SK-MEL-5 (cell line): ENCODE measurements at regions not wholly inside any gene's neighbourhood (a gene's known extent, or its start where the extent isn't known, plus 50 kb on each side); places are given as distances from the start of the nearest gene placed in this dataset.

Experiments used
- DNase-seq: peaks from one replicate; pipeline ENCODE4 v3.0.0-alpha.2; 2016; ENCODE audit warnings: low read depth, low spot score
- in situ Hi-C: cut with HindIII; loops from 2 replicates; pipeline ENCODE4 v1.10.0; 2016; ENCODE audit warnings: low sequenced_read_pairs, high pct_unique_total_duplicates, low pct_unique_long_range_greater_than_20kb

DNA sequence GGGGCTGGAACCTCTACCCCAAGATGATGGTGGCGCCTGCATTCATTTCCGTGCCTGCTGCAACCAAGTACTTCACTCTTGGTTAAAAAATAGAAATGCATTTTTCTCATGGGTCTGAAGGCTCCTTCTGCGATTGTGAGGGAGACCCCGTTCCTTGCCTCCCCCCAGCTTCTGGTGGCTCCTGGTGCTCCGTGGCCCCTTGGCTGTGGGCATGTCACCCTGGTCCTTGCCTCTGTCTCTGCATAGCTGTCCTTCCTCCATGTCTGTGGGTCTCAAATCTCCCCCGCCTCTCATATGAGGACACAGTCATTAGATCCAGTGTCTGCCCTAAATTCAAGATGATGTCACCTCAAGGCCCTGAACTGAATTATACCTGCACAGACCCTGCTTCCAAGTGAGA lies 317.9 kb downstream of the TCERG1L start:
- DNase-seq, result no peak
- in situ Hi-C loops, result no loop called here

DNA sequence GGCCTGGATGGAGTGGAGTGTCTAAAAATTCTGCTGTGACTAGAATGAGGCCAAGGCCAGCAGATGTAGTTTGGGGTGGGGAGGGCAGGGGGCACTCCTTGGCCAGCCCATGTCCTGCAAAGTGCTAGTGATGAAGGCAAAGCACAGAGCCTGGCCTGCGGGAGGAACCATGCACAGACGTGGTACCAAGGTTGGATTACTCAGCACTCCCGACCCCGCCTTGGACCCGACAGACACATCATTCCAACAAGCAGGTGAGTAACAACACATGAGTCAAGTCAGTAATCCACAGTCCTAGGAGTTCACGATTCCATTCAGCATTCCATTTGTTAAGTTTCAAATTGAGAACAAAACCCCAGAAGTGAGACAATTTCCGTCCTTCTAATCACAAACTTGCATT lies 317.3 kb downstream of the TCERG1L start:
- in situ Hi-C loops, result no loop called here
- no peak for DNase-seq

DNA sequence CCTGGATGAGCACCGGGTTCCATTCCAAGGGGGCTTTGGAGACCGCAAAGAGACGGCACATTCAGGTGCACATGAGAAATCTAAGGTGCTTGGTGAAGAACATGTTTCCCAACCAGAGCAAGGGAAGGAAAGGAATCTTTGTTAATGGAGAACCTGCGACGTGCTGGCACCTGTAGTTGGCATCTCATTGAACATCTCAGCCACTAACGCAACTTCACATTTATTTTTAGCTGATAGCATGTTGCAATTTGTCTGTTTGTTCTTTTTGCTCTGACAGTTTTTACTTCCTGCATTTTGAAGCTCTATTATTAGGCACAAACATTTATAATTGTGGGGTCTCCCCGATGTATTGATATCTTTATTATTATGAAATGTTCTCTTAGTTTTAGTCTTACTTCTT lies 316.7 kb downstream of the TCERG1L start:
- in situ Hi-C loops, result no loop called here

DNA sequence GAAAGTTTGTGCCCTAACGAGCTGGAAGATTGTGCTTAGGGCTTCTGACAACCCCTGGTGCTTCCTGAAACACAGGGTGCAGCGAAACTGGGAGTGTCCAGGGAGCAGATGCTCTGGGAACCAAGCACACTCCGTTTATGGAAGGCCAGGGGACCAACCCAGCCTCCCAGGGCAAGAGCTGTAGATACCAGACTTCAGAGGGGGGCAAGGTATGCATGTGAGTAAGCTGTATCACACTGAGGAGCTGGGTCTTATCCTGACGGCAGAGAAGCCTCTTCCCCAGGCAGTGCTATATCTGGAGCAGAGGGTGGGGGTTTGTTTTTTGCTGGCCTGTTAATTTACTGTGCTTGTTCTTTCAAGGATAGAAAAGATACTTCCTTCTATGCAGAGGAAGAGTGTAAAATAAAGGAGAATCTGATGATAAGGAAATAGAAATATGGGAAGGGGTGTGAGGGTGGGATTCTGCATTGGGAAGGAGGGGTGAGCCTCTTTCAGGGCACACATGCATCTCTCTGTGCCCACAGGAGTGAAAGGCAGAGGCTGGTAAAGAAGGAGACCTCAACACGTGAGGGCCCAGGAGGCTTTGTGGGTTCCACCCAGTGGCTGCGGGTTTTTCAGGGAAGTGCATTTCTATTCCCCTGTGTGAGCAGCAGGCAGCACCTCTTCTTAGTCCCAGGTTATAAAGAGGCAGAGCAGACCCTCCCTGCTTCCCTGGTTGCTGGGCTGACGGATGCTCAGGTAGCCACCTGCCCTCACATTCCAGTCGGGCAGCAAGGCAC lies 314.1 kb downstream of the TCERG1L start:
- DNase-seq, result no peak
- in situ Hi-C loops, result no loop called here

More for the DNA sequence above, 316.7 kb downstream of the TCERG1L start:
- no peak for DNase-seq

DNA sequence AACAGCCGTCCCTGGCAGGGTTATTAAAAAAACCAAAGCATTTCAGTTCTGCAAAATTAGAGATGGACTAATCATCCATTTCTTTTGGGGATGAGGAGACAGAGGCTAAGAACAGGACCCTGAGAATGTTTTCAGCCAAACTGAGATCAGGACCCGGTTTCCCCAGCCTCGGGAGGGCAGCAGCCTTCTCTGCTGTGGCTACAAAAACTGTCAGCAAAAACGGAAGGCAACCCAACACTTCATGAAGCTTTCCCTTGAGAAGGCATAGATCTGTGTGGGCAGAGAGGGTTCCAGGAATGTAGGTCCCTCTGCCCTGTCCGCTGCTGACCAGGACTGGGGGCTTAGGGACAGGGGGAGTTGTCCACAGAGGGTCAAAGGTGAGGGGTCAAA lies 313.5 kb downstream of the TCERG1L start:
- in situ Hi-C loops, result no loop called here
- DNase-seq, result no peak

DNA sequence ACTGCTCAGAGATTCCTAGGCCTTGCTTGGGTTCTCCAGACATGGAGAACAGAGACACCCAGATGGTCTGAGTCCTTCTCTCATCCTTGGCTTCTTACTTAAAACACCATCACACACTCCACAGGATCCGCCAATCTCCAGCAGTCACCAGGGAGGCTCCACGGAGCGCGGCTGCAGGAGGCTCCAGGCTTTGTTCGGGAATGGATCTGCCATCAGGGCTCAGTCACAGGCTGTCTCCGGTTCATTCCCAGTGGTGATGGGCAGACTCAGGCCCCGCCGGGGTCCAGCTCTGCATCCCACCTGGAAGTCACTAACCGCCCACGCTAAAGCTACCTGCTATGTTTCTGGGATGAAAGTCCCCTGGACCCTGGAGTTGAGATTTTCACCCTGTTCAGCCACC lies 312.9 kb downstream of the TCERG1L start:
- no peak for DNase-seq
- in situ Hi-C loops, result no loop called here

DNA sequence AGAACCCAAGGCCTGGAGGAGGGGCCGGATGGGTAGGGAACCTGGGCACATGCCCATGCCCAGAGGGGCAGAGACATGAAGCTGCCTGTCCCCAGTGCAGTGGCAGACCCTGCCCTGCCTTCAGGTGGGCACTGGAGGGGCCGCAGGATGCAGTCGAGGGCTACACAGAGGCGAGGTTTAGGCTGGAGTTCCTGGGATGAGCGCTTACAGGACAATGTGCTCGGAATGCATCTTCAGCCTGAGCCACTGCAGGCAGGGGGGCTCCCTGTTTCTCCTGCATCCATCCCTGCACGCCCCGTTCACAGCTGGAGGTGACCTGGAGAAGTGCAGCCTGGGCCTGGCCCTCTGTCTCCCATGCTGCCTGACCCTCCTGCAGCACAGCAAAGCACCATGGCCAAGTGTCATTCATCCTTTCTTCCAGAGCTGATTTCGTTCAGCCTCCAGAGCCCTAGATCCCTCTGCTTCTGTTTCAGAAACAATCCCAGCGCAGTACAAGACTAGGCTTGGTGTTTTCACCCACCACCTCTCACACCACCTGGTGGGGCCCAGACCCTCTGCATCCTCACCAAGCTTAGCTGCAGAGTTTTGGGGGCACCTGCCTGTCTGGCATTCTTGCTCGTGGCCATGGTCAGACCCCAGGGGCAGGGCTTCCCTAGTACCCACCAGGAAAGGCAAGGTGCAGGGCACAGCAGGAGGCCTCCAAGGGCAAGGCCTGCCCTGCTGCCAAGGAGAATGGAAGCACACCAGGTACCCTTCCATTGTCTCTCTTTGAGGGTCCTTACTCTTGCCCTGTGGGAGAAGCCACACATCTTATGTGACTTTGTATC lies 311.9 kb downstream of the TCERG1L start:
- no peak for DNase-seq
- in situ Hi-C loops, result no loop called here

DNA sequence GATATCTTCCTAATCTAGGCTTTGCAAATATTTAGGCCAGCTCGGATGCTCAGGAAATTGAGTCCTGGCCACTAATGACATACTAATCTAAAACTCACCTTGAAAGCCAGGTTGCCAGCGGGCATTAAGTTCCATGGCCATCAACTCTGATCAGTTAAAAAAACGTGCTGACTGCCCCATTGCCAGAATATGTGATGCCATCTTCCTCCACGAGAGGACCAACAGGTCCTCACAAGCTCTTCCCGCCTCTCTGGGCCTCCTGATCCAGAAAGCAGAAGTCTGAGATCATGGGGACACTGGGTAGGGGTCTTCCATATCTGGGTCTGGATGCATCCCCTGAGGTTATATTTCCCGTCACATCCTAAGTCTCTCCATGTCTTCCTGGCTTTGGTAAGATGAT lies 311.3 kb downstream of the TCERG1L start:
- in situ Hi-C loops, result no loop called here
- no peak for DNase-seq

DNA sequence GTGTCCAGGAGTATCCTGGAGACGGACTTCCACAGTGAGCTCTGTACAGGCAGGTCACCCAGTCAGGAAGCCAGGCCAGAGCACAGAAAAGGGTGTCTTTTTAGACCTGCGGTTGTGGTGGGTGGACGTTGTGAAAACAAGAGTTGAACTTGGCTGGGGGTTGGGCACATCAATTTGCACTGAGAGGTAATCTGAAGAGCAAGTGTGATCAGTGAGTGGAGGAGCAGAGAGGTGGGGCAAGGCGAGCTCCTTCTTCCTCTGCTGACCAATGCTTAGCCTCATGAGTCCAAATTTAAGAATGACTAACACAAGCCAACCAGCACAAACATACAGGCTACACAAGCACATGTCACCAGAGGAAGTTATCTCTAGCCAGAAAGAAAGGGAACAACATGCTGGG lies 310.8 kb downstream of the TCERG1L start:
- no peak for DNase-seq
- in situ Hi-C loops, result no loop called here

DNA sequence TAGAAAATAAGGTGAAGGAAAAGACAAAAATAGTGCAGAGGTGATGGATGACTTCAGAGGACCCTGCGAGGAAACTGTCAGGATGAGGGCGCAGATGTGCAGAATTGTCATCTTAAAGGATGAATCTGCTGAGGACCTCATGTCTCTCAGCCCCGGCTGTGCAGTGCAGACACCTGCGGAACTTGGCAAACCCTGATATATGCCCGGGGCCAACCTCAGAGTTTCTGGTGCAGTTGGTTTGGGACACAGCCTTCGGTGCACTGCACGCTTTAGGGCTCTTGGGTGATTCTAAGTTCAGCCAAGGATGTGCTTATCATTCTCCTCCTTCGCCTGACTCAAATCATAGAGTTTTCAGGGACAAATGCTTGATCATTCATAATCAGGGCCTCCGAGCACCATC lies 310.1 kb downstream of the TCERG1L start:
- DNase-seq, result no peak
- in situ Hi-C loops, result no loop called here

DNA sequence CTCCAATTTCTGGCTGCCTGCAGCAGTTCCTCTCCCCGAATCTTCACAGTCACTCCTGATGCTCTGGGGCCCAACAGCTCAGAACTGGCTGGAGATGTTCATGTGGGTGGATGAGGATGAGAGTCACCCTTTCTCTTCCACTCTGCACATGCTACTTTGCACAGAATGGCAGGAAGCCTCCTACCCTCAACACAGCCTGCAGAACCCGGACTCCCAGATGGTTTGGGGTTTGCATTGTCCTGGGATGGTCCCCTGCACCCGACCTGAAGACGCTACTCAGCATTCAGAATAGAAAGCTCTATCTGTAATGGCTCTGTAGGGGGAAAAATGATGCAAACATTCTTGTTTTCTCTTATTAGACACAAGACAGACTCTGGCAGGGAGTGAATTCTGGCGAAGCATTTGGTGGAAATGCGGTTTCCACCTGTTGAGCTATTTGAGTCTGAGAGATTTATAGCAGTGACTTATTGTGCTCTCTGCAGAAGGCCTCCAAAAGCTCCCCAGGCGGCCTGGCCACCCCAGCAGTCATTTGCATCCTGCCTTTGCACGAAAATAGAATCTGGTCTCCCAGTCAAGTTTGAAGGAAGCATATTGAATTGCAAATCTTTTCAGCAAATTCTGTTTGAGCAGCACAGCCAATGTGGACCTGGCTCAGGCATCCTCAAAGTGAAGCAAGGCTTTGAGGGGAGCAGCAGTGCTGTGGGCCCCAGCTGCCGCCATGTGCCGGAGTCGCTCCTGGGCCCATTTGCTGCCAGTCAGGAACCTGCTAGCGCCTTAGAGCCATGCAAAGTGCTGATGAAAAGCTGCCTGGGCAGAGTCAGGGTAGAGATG lies 309.3 kb downstream of the TCERG1L start:
- in situ Hi-C loops, result no loop called here
- DNase-seq, result no peak

DNA sequence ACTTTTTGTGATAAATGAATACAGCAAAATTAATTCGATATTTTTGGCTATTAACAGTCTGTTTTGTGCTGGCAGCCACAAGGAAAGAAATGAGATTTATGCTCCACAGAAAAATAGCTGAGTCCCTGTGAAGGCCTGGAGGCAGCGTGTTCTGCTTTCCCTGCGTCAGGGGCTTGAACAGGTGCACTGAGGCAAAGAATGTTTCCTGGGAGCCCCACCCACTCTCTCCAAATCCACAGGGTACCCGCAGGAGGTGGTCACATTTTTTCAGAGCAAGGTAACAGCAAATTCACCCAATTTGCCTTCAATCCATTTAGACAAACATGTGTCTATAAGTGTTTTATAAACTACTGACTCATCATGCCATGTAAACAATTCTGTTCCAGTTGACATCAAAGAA lies 308.1 kb downstream of the TCERG1L start:
- DNase-seq, result no peak
- in situ Hi-C loops, result no loop called here

DNA sequence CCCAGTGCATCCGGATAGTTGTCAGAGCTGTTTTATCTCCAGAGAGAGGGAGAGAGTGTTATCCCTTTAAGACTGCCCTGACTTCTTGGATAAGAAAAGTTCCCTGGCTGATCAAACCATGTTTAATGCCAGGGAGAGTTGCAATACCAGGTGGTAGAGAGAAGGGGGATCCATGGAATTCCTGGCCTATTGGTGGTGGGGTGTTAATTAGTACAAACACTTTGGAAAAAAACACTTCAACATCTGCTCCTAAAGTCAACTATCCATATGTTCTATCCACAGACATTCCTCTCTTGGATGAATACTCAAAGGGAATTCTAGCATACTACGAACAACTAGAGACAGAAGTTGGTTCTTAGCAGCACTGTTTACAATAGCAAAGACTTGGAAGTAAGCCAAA lies 307.2 kb downstream of the TCERG1L start:
- DNase-seq, result no peak
- in situ Hi-C loops, result no loop called here

DNA sequence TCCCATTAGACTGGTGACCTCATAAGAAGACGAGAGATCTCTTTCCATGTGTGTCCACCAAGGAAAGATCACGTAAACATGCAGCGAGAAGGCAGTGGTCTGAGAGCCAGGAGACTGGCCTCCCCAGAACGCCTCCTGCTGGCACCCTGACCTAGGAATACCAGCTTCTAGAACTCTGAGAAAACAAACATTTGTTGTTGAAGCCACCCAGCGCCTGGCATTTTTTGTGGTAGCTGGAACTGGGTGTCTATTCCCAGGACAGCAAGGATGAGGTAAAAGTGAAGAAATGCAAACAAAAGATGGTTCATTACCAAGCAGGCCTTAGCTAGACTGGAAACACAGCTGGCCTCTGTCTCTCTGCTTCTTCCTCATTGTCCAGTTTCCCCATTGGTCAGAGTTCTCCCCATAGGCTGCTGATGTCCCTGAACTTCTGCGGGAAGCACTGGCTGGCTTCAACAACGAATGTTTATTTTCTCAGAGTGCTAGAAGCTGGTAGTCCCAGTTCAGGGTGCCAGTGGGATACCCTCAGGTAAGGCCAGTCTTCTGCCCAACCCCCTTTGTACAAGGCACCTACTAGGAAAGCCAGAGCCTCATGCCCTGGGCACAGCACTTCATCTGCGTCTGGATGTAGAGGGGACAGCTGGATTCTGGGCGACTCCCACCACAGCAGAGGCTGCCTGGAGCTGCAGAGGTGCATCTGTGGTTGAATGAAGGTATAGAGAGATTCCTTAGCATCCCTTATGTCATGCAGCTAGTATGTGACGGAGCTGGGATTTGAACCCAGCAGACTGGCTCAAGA lies 304.9 kb downstream of the TCERG1L start:
- in situ Hi-C loops, result no loop called here
- no peak for DNase-seq

DNA sequence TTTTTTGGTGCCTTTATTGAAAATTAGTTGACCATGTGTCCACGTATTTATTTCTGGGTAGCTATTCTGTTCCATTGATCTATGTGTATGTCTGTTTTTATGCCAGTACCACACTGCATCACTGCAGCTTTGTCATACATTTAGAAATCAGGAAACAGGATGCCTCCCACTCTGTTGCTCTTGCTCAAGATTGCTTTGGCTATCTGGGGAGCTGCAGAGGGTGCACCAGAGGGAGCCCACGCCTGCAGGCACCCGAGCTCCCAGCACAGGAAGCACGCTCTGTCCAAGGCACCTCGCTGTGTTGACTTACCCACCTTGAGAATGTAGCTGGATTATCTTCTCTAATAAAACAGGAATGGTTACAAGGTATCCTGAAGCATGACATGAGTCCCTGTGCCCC lies 301.7 kb downstream of the TCERG1L start:
- in situ Hi-C loops, result no loop called here
- no peak for DNase-seq

DNA sequence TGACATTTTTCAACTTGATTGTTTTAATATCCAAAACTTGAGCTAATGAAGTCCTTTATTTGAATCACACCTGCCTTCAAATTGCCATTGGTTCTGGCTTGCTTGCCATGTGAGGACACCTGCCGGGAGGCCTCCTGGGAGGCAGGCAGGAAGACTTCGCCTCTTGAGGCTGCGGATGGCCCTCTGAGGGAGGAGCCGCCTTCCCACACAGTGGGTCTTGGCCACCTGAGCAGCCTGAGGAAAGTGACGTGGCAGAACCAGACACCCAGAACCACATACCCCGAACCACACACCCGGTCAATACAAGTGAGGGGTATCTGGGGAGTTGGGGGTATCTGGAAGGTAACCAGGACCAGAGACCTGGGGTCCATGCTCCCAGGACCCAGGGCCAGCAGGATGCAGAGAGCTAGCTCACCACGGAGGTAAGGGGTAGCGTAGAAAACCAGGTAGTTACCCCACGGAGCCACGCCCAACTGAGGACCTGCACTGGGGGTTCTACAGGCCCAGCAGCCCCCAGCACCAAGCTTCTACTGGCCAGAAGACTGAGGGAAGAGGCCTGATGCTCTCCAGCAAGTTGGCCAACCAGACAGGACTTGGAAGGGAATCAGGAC lies 300.5 kb downstream of the TCERG1L start:
- DNase-seq, result no peak
- in situ Hi-C loops, result no loop called here

DNA sequence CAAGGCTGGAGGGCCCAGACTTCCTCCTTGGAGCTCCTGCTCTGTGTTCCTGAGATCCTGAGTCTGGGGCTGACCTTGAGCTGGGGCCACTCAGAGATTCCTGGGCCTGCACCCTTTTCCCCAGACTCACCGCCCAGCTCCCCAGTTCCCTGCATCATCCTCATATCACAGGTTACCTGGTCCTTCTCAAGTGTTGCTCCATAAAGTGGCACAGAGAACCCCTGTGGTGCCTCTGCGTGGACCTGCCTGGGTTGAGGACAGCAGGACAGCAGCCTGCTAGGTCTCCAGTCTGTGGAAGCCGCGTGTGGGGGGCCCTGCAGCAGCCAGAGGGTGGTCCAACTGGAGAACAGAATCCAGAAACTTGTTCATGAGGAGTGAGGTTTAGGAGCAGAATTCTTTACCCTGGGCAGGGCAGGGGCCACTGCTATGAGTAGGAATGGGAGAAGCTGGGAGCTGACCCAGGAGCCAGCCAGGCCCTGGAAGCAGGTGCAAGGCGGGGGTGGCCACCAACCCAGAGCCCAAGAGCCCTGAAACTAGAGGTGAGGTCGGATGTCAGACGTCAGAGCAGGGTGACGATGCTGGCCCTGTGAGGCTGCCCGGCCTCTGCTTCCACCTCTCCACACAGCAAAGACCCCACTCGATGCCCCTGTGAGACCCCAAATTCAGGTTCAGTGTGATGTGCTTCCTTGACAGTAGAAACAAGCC lies 299.4 kb downstream of the TCERG1L start:
- DNase-seq, result no peak
- in situ Hi-C loops, result no loop called here
